GM13977 (cell line): ENCODE measurements at regions not wholly inside any gene's neighbourhood (a gene's known extent, or its start where the extent isn't known, plus 50 kb on each side); places are given as distances from the start of the nearest gene placed in this dataset.

Experiments
- DNase-seq: peaks from one replicate; pipeline ENCODE4 v3.0.0; 2012; ENCODE audit warnings: low spot score
- CTCF ChIP-seq: IDR thresholded peaks from 2 replicates; pipeline ENCODE4 v1.5.1; 2012; ENCODE audit warnings: mild to moderate bottlenecking, control low read depth; ENCODE audit not compliant: insufficient read depth; ENCODE audit errors: extremely low read depth, missing control alignments
- in situ Hi-C: fragments of 300-500 bp; cut with MboI; formaldehyde crosslinking; loops from one replicate; pipeline ENCODE4 v1.12.0; 2022; ENCODE audit warnings: low sequenced_read_pairs, low pct_unique_long_range_greater_than_20kb, mixed read lengths, inconsistent platforms; ENCODE audit not compliant: unreplicated experiment

GRCh38 chr15:62390791-62391640, 225.9 kb upstream of the C2CD4B start:
- no peak for TF ChIP-seq CTCF
- in situ Hi-C loops: no loop called here
- peak; percentile 58 for DNase-seq

- peak; percentile 32 for TF ChIP-seq CTCF
- DNase-seq: peak; percentile 54
- in situ Hi-C loops: no loop called here
These were observed 226.7 kb upstream of the C2CD4B start for GRCh38 chr15:62391641-62392262.

DNA sequence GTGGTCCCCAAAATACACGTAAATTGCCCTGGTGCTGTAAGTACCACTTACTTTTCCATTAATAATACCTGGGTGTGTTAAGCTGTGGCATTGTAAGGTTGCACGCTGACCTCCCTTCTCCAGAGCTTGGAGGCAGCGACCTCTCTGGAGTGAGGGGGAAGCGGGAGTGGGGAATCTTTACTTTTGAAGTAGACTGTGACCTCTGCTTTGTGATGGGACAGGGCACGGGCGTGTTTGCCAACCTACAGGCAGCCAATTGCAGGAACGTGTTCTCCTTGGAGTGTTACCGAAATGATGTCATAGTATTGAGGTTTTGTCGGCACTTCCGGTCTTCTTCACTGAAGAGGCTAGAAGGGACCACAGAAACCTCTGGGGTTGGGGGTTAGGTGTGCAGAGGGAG, 227.3 kb upstream of the C2CD4B start:
- DNase-seq: no peak

DNA sequence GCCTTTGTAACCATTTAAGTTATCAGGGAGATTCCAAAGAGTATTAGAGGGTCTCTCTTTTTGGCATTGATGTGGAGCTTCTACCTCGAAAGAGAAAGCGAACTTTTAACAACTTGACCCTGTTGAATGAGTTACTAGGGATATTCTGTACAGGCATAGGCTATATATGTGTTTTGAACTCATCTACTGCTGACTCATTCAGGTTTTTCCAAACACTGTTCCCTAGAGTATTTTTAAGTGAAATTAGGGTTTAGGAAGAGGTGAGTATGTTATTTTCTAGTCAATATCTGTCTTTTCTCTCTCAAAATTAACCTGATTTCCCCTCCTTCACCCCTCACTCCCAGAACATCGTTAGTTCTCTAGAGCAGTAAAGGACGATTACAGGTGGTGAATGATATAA, 228.1 kb upstream of the C2CD4B start:
- no peak for TF ChIP-seq CTCF
- in situ Hi-C loops: no loop called here
- DNase-seq: no peak

More for the DNA sequence above, 227.3 kb upstream of the C2CD4B start:
- in situ Hi-C loops: no loop called here
- no peak for TF ChIP-seq CTCF

- no peak for DNase-seq
- in situ Hi-C loops: no loop called here
- TF ChIP-seq CTCF: no peak
These were observed 229.0 kb upstream of the C2CD4B start for GRCh38 chr15:62394079-62394478.

DNA sequence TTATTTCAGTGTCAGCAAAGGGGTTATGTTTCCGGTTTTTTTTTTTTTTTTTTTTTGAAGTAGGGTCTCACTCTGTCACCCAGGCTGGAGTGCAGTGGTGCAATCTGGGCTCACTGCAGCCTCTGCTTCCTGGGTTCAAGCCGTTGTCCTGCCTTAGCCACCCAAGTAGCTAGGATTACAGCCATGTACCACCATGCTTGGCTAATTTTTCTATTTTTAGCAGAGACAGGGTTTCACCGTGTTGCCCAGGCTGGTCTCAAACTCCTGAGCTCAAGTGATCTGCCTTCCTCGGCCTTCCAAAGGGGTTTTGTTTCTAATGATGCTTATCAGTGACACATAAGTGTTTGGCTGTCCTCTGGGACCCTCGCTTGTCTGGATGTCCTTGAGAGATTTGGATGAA, 235.7 kb upstream of the C2CD4B start:
- in situ Hi-C loops: no loop called here
- no peak for TF ChIP-seq CTCF
- no peak for DNase-seq
